ENCODE measurements at regions not wholly inside any gene's neighbourhood (a gene's known extent, or its start where the extent isn't known, plus 50 kb on each side); places are given as distances from the start of the nearest gene placed in this dataset.

DNA sequence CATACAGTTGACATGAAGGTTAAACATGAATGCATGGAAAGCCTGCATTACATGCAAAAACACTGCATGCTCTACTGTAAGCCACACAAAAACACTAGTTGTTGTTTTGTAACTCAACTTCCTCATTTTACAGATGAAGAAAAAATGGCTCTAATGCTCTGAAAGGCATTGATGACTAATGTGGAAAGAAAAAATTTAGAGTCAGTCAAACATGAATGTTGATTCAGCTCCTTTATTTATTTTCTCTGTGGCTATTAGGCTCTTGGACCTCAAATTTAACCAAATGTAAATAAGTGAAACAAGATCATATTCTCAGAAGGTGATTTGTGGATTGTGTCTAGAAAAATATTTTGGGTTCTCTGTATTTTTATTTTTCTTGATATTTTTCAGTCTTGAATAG, 336.7 kb upstream of the ZNF717 start:
- Histone ChIP-seq H3K18ac (ENCODE audit: extremely low read depth, low read length) (no peak overlapping the region), H3K23me2 (ENCODE audit: low read depth, low read length) (no peaks in the 10 kb centered on the region), H3K4me2 (ENCODE audit: insufficient read depth in 1 of 2, low read depth in 2 of 2, low read length in 2 of 2) (no peak overlapping the region), H4K5ac (ENCODE audit: insufficient read length, low read depth, low read length) (no peak overlapping the region), H2AFZ (ENCODE audit: low read length) (no peak overlapping the region), H2BK15ac (ENCODE audit: low read length) (no peak overlapping the region), H3K36me3 (ENCODE audit: control insufficient read depth in 2 of 4, insufficient read depth in 4 of 4, low read length in 3 of 4) (no peaks in the 10 kb centered on the region), H3K27ac (ENCODE audit: low read depth, low read length) (no peak overlapping the region), H2AK5ac (ENCODE audit: low read depth, low read length) (no peak overlapping the region), H3K79me2 (ENCODE audit: control insufficient read depth in 1 of 2, insufficient read depth in 2 of 2, low read length in 2 of 2) (no peaks in the 10 kb centered on the region), H3K14ac (ENCODE audit: insufficient read length) (no peak overlapping the region), H3K4me3 (ENCODE audit: extremely low read depth in 1 of 4, insufficient read depth in 2 of 4, low read depth in 3 of 4, low read length in 4 of 4) (no peak overlapping the region), H3K56ac (replicated peaks; ENCODE audit: insufficient read length, low read depth, low read length) (no peak overlapping the region), H3K79me1 (ENCODE audit: low read depth, low read length) (no peaks in the 10 kb centered on the region), H3K4me1 (replicated peaks in 1 of 4; ENCODE audit: control insufficient read depth in 3 of 4, insufficient read depth in 4 of 4, low read length in 3 of 4) (no peaks in the 10 kb centered on the region), H3K9ac (replicated peaks in 1 of 4; ENCODE audit: extremely low read depth in 1 of 4, low read depth in 3 of 4, low read length in 3 of 4) (no peak overlapping the region), H3K9me3 (ENCODE audit: insufficient read depth in 2 of 2, low read depth in 1 of 2, low read length in 1 of 2) (no peaks in the 10 kb centered on the region), H2BK12ac (ENCODE audit: low read depth, low read length) (no peak overlapping the region), H2BK120ac (replicated peaks; ENCODE audit: low read depth, low read length) (no peak overlapping the region), H2BK20ac (ENCODE audit: low read length) (no peak overlapping the region), H4K91ac (replicated peaks; ENCODE audit: insufficient read length, low read length) (no peak overlapping the region), H4K8ac (ENCODE audit: extremely low read depth, insufficient read depth, low read length) (no peak overlapping the region), H3K4ac (replicated peaks; ENCODE audit: insufficient read length, low read depth, low read length) (no peak overlapping the region), H4K20me1 (replicated peaks in 1 of 2; ENCODE audit: control insufficient read depth in 1 of 2, insufficient read depth in 2 of 2, low read length in 2 of 2) (no peaks in the 10 kb centered on the region), H3K27me3 (replicated peaks in 1 of 4; ENCODE audit: control insufficient read depth in 3 of 4, extremely low read depth in 1 of 4, insufficient read depth in 3 of 4, low read length in 3 of 4) (no peaks in the 10 kb centered on the region), H3K23ac (ENCODE audit: insufficient read length) (no peak overlapping the region), H2BK5ac (ENCODE audit: low read depth, low read length) (no peak overlapping the region)
- POLR2A ChIA-PET (ENCODE audit: partially characterized antibody) = no interaction called here
- no peak for FAIRE-seq
- CTCF ChIA-PET (ENCODE audit: partially characterized antibody) = no interaction called here
- DNase-seq (ENCODE audit: low read depth in 1 of 2, low spot score in 2 of 2) = no peak
- TF ChIP-seq EGR1 (IDR thresholded peaks at IDR 0.05; ENCODE audit: borderline replicate concordance, low read depth, low read length) (no peak), GTF2F1 (IDR thresholded peaks at IDR 0.05; ENCODE audit: borderline replicate concordance, low read depth, low read length) (no peak), EZH2 (IDR thresholded peaks at IDR 0.05; ENCODE audit: low read depth, low read length, severe bottlenecking) (no peak), SAP30 (IDR thresholded peaks at IDR 0.05; ENCODE audit: insufficient read depth, insufficient replicate concordance, low read length) (no peak), SIN3A (conservative IDR thresholded peaks at IDR 0.05 in 1 of 2, IDR thresholded peaks at IDR 0.05 in 1 of 2; ENCODE audit: low read depth in 1 of 2, low read length in 2 of 2) (no peak), SUZ12 (IDR thresholded peaks at IDR 0.05; ENCODE audit: low read length) (no peak), JUND (IDR thresholded peaks at IDR 0.05; ENCODE audit: low read length) (no peak), KDM4A (IDR thresholded peaks at IDR 0.05; ENCODE audit: low read depth, low read length, severe bottlenecking) (no peak), SP1 (IDR thresholded peaks at IDR 0.05; ENCODE audit: low read depth, low read length) (no peak), HDAC6 (IDR thresholded peaks at IDR 0.05; ENCODE audit: low read depth, low read length) (no peak)

All from H1 (cell line).